AG04450 (cell line): ENCODE measurements at regions not wholly inside any gene's neighbourhood (a gene's known extent, or its start where the extent isn't known, plus 50 kb on each side); places are given as distances from the start of the nearest gene placed in this dataset.
"Not testable (repeated sequence)": the region's sequence is repeated elsewhere in the genome, so short reads cannot be mapped to it uniquely, and the experiment has no call there.

Experiments
- CTCF ChIA-PET: fragments of 300-600, 350-600 bp; formaldehyde crosslinking; extraction: SDS; loops from one replicate; lab custom pipeline; 2022; ENCODE audit warnings: antibody characterized with exemption, inconsistent platforms; lab: Charles Lee
- POLR2A ChIA-PET: fragments of 350-600 bp; formaldehyde crosslinking; extraction: SDS; loops from one replicate; lab custom pipeline; 2021; ENCODE audit warnings: antibody characterized with exemption, inconsistent platforms; lab: Yijun Ruan, JAX
- DNase-seq: peaks from one replicate; pipeline ENCODE4 v3.0.0-alpha.2; 2011; ENCODE audit warnings: low read depth, low spot score
- H3K27ac ChIP-seq: one replicate; pipeline ENCODE4 v1.5.1; 2012; ENCODE audit warnings: low read depth, low read length, control low read depth
- H3K27me3 ChIP-seq: one replicate; pipeline ENCODE4 v1.6.0; 2012; ENCODE audit warnings: low read length; ENCODE audit not compliant: control insufficient read depth, insufficient read depth
- H3K4me3 ChIP-seq: 2 replicates; pipeline ENCODE4 v1.5.1; 2011; ENCODE audit warnings: mild to moderate bottlenecking, low read depth, low read length, control low read depth
- H3K9me3 ChIP-seq: 2 replicates; pipeline ENCODE4 v1.5.1; 2012; ENCODE audit warnings: low read length; ENCODE audit not compliant: control insufficient read depth, insufficient read depth
- CTCF ChIP-seq: IDR thresholded peaks from 2 replicates; pipeline ENCODE4 v1.5.1; 2011; ENCODE audit warnings: low read depth, low read length, control low read depth, inconsistent platforms

GRCh38 chr5:114719268-114719667 lies 357.4 kb downstream of the KCNN2 start:
- POLR2A ChIA-PET = no interaction called here
- DNase-seq = no peak
- CTCF ChIA-PET = no interaction called here
- Histone ChIP-seq H3K27me3 (no peaks in the 10 kb centered on the region), H3K9me3 (peaks cover 12% of the 10 kb centered on the region), H3K4me3 (no peak overlapping the region), H3K27ac (no peak overlapping the region)
- TF ChIP-seq CTCF = no peak

- TF ChIP-seq CTCF = no peak
- no peak for DNase-seq
- ChIA-PET CTCF (no interaction called here), POLR2A (no interaction called here)
- no peaks in the 10 kb centered on the region for H3K27me3 ChIP-seq
- H3K4me3 ChIP-seq = no peak overlapping the region
- H3K9me3 ChIP-seq = peaks cover 9% of the 10 kb centered on the region; the same call in 1 of the 2 replicates
- no peak overlapping the region for H3K27ac ChIP-seq
These were observed 355.1 kb downstream of the KCNN2 start for GRCh38 chr5:114716955-114717354.

- DNase-seq, POLR2A ChIA-PET, H3K4me3 ChIP-seq, H3K27ac ChIP-seq, CTCF ChIA-PET, H3K27me3 ChIP-seq: not testable (repeated sequence)
- H3K9me3 ChIP-seq = peaks cover 10% of the 10 kb centered on the region
These were observed 342.5 kb downstream of the KCNN2 start for GRCh38 chr5:114704225-114704893.

GRCh38 chr5:114702731-114703130 lies 340.9 kb downstream of the KCNN2 start:
- H3K9me3 ChIP-seq = peaks cover 10% of the 10 kb centered on the region
- DNase-seq = no peak
- H3K27ac ChIP-seq = no peak overlapping the region
- no peak for TF ChIP-seq CTCF
- ChIA-PET POLR2A (no interaction called here), CTCF (no interaction called here)
- H3K27me3 ChIP-seq = no peaks in the 10 kb centered on the region
- no peak overlapping the region for H3K4me3 ChIP-seq

- ChIA-PET POLR2A (no interaction called here), CTCF (no interaction called here)
- H3K4me3 ChIP-seq = no peak overlapping the region
- no peak for DNase-seq
- H3K27ac ChIP-seq = no peak overlapping the region
- H3K27me3 ChIP-seq = no peaks in the 10 kb centered on the region
- TF ChIP-seq CTCF = no peak
- H3K9me3 ChIP-seq = peaks cover 10% of the 10 kb centered on the region
These were observed 340.3 kb downstream of the KCNN2 start for GRCh38 chr5:114702136-114702535.
